Immature natural killer cell (primary cell): ENCODE measurements at regions not wholly inside any gene's neighbourhood (a gene's known extent, or its start where the extent isn't known, plus 50 kb on each side); places are given as distances from the start of the nearest gene placed in this dataset.

ENCODE experiments used
- DNase-seq, 3 donors: peaks; one replicate each; pipeline ENCODE4 v3.0.0; 2022; ENCODE audit warnings: mixed read lengths in 1 of 3
- H3K27ac Mint-ChIP-seq, 6 donors: one replicate each; pipeline ENCODE4 v1.8.0; 2020; ENCODE audit warnings: mixed read lengths in 6 of 6, mild to moderate bottlenecking in 5 of 6, inconsistent platforms in 4 of 6, moderate library complexity in 3 of 6
- H3K27me3 Mint-ChIP-seq, 3 donors: one replicate each; pipeline ENCODE4 v1.8.0; 2020 to 2021; ENCODE audit warnings: low read depth in 3 of 3, mild to moderate bottlenecking in 3 of 3, mixed read lengths in 3 of 3, moderate library complexity in 3 of 3, inconsistent platforms in 1 of 3
- H3K36me3 Mint-ChIP-seq, 3 donors: one replicate each; pipeline ENCODE4 v1.8.0; 2020; ENCODE audit warnings: mixed read lengths in 3 of 3, inconsistent platforms in 2 of 3, mild to moderate bottlenecking in 2 of 3
- H3K4me1 Mint-ChIP-seq, 2 donors: one replicate each; pipeline ENCODE4 v1.8.0; 2020; ENCODE audit warnings: inconsistent platforms in 2 of 2, mild to moderate bottlenecking in 2 of 2, mixed read lengths in 2 of 2, moderate library complexity in 1 of 2
- H3K4me3 Mint-ChIP-seq, 5 donors: one replicate each; pipeline ENCODE4 v1.8.0; 2020; ENCODE audit warnings: mild to moderate bottlenecking in 5 of 5, mixed read lengths in 5 of 5, inconsistent platforms in 3 of 5, moderate library complexity in 3 of 5
- H3K9me3 Mint-ChIP-seq, 6 donors: one replicate each; pipeline ENCODE4 v1.8.0; 2020; ENCODE audit warnings: mild to moderate bottlenecking in 6 of 6, mixed read lengths in 6 of 6, inconsistent platforms in 4 of 6, moderate library complexity in 3 of 6

DNA sequence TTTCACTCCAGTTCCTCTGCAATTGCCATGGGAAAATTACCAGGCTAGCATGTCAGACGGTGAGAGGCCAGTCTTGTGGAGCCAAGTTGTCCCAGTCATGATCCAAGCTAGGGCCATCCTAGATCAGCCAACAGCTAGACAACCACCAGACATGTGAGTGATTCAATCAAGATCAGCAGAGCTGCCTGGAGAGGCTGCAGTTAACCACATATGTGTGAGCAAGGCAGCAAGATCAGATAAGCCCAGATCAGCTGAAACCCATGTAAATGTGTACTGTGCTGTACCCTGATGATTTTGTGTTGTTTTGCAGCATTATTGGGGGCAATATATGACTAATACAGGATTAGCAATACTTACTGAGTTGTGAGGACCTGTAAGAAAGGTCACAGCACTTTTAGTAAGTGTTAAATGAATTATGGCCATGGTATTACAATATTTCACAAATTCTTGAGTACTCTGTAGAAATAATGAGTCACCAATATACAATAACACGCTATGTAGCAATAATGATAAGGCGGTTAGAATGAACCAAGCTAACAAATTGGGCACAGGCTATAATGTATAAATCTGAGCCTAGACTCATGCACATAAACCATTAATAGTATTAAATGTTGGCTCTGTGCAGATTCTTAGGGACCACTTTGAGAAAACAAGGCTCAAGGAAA is 91.4 kb downstream of the SUDS3 start:
- peaks cover 0 to 6% (median 2%) of the 10 kb centered on the region in 3 donors for H3K27me3 Mint-ChIP-seq
- no peaks in the 10 kb centered on the region for H3K36me3 Mint-ChIP-seq
- no peak overlapping the region for H3K4me3 Mint-ChIP-seq
- no peaks in the 10 kb centered on the region for H3K9me3 Mint-ChIP-seq
- no peak overlapping the region for H3K27ac Mint-ChIP-seq
- H3K4me1 Mint-ChIP-seq: no peaks in the 10 kb centered on the region
- DNase-seq: no peak

DNA sequence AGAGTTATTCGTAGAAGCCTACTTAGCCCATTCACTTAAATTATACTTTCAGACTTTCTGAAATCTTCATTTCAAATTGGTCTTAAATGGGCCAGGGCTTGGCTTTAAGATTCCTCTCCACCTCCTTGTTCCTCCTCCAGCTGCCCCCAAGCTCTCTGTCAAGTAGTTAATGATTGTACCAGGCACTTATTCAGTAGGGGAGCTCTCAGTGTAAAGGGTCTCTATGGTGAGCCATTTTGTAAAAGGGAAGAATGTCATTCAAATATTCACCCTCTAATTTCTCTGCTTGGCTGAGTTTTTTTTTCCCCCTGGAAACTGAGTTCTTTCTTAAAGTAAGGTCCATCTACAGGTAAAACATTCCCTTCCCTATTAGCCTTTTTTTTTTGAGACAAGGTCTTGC is 96.6 kb downstream of the SUDS3 start:
- Mint-ChIP-seq H3K9me3 (no peaks in the 10 kb centered on the region), H3K4me1 (no peaks in the 10 kb centered on the region), H3K27me3 (peaks cover 0 to 11% (median 7%) of the 10 kb centered on the region in 3 donors)

DNA sequence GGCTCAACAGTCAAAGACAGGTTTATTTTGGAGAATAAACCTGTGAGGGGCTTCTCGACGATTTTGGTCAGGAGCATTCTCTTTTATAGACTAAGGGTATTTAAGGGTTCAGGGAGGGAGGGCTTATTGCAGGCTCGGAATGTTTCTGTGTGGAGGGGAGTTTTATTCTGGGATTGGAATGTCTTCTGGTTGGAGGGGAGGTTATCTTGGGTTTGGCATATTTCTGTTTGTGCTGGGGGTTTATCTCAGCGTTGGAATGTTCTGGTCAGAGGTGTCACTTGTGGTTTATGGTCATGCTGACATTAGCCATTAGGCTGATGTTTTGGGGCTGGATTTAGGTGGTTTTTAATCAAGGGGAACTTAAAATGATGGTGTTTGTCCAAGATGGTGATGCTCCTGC is 103.9 kb downstream of the SUDS3 start:
- Mint-ChIP-seq H3K4me3 (no peak overlapping the region), H3K27ac (no peak overlapping the region), H3K27me3 (peaks cover 3 to 4% (median 3%) of the 10 kb centered on the region in 3 donors), H3K9me3 (no peaks in the 10 kb centered on the region), H3K36me3 (no peaks in the 10 kb centered on the region), H3K4me1 (no peaks in the 10 kb centered on the region)
- no peak for DNase-seq

More for the DNA sequence above, 96.6 kb downstream of the SUDS3 start:
- Mint-ChIP-seq H3K27ac (no peak overlapping the region), H3K4me3 (no peak overlapping the region), H3K36me3 (no peaks in the 10 kb centered on the region)
- no peak for DNase-seq

DNA sequence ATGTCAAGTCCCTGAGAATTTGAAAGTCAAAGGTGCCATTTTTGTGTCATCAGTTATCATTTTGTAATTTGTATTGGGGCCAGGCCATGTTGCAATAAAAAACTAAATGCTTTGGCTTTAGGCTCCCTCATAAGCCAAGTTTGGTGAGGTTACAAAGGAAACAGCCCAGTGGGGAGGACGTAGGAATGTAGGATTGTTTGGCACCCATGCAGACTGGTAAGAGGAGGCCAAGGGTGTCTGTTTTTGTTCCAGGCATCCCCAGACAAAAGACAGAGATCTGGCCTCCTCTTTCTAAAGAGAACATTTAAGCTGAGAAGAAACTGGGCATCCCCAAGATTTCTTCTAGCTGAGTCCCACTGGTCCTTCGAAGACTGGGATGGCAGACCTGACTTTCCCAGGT is 111.7 kb downstream of the SUDS3 start:
- Mint-ChIP-seq H3K27me3 (peaks cover 4 to 11% (median 6%) of the 10 kb centered on the region in 3 donors), H3K27ac (no peak overlapping the region)
- no peak for DNase-seq

DNA sequence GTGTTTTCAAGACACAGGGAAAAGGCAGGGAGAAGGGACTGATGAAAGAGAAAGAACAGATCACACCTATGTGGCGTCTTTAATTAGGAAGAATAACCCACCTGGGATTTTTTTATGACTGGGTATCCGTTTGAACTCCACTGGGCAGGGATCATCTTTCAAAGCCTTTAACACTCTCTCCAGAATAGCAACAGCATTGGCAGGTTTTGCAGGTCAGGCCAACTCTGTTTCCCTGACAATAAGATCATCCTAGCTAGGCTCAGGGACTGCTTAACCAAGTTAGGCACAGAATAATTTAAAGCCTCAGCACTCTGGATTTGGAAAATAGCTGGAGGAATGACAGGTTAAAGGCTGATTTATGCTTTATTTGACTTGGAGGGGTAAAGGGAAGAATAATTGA is 117.6 kb downstream of the SUDS3 start:
- no peak for DNase-seq
- Mint-ChIP-seq H3K36me3 (no peaks in the 10 kb centered on the region), H3K27me3 (peaks cover 2 to 9% (median 5%) of the 10 kb centered on the region in 3 donors), H3K27ac (no peak overlapping the region), H3K4me1 (no peaks in the 10 kb centered on the region), H3K4me3 (no peak overlapping the region), H3K9me3 (no peaks in the 10 kb centered on the region)

More for the DNA sequence above, 111.7 kb downstream of the SUDS3 start:
- Mint-ChIP-seq H3K4me1 (no peaks in the 10 kb centered on the region), H3K36me3 (no peaks in the 10 kb centered on the region), H3K4me3 (no peak overlapping the region), H3K9me3 (peaks cover 0 to 6% (median 0%) of the 10 kb centered on the region in 6 donors)

DNA sequence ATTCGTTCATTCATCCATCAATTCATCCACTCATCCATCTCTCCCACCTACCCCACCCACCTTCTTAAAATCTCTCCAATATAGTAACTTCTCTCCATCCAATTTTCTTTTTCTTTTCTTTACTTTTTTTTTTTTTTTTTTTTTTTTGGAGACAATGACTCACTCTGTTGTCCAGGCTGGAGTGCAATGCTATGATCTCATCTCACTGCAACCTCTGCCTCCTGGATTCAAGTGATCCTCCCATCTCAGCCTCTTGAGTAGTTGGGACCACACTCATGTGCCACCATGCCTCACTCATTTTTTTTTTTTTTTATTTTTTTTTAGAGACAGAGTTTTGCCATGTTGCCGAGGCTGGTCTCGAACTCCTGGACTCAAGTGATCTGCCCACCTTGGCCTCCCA is 118.4 kb downstream of the SUDS3 start:
- Mint-ChIP-seq H3K4me3 (no peak overlapping the region), H3K27ac (no peak overlapping the region), H3K27me3 (peaks cover 2 to 6% (median 2%) of the 10 kb centered on the region in 3 donors), H3K4me1 (no peaks in the 10 kb centered on the region), H3K9me3 (no peaks in the 10 kb centered on the region), H3K36me3 (no peaks in the 10 kb centered on the region)
- no peak for DNase-seq

DNA sequence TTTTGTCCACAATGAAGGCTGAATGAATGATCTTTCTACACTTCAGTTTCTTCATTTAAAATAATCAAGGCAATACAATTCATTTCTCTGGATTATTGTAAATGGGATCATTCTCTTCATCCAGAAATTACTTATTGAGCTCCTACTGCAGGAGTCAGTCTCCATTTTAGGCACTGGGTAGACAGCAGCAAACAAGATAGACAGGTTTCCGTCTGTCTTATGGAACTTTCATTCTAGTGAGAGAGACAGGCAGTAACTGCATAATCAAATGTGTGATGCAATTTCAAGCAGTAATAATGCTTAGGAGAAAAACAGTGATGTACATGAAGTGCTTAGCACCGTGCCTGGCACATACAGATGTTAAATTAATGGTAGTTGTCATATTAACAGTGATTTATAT is 118.9 kb downstream of the SUDS3 start:
- Mint-ChIP-seq H3K4me1 (no peaks in the 10 kb centered on the region), H3K27ac (no peak overlapping the region), H3K36me3 (no peaks in the 10 kb centered on the region), H3K27me3 (peaks cover 2 to 6% (median 2%) of the 10 kb centered on the region in 3 donors), H3K9me3 (no peaks in the 10 kb centered on the region), H3K4me3 (no peak overlapping the region)
- DNase-seq: no peak

DNA sequence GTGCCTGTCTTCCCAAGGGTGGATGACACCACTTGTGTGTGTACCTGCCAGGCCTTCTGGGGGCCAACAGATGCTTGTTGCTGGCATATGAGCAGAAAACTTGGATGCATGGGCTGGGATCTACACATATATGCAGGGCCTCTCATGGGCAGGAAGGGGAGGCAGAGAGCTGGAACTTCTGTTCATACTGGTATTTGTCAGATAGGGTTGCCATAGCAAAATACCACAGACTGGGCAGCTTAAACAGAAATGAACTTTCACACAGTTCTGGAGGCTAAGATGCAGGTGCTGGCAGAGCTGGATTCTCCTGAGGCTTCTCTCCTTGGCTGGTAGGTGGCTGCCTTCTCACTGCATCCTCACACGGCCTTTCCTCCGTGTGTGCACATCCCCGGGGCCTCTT is 121.8 kb downstream of the SUDS3 start:
- H3K27me3 Mint-ChIP-seq: peaks cover 0 to 2% (median 2%) of the 10 kb centered on the region in 3 donors
- no peak for DNase-seq
- no peak overlapping the region for H3K4me3 Mint-ChIP-seq
- H3K9me3 Mint-ChIP-seq: no peaks in the 10 kb centered on the region
- no peaks in the 10 kb centered on the region for H3K4me1 Mint-ChIP-seq
- H3K36me3 Mint-ChIP-seq: no peaks in the 10 kb centered on the region
- no peak overlapping the region for H3K27ac Mint-ChIP-seq

DNA sequence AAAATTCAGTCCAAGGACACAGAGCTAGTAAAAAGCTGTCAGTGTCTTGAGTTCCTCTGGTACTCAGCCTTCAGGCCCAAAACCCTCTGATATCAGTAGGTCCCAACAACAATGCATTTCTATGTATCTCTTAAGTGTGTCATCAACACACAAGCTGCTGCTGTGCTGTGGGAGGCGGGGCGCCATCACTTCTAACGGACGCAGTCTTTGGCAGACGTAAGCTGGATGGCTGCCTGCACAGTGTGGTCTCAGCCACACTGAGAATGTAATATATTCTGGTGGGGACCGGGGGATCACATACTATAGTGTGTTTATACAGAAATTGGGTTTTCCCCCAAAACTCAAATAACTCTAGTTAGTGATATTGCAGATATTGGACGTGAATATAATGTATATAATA is 123.9 kb downstream of the SUDS3 start:
- peaks cover 0 to 2% (median 2%) of the 10 kb centered on the region in 3 donors for H3K27me3 Mint-ChIP-seq
- no peak overlapping the region for H3K4me3 Mint-ChIP-seq
- no peaks in the 10 kb centered on the region for H3K9me3 Mint-ChIP-seq
- no peak overlapping the region for H3K27ac Mint-ChIP-seq
- H3K4me1 Mint-ChIP-seq: no peaks in the 10 kb centered on the region
- no peaks in the 10 kb centered on the region for H3K36me3 Mint-ChIP-seq
- DNase-seq: no peak

DNA sequence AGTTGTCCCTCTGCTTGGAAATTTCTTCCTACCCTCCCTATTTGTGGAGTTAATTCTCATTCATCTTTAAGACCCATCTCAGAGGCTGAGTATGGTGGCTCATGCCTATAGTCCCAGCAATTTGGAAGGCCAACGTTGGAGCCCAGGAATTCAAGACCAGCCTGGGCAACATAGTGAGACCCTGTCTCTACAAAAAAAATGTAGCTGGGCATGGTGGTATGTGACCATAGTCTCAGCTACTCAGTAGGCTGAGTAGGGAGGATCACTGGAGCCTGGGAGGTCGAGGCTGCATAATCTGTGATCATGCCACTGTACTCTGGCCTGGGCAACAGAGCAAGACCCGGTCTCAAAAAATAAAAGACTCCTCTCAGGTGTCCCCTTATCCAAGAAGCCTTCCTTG is 125.1 kb downstream of the SUDS3 start:
- peaks cover 0 to 2% (median 2%) of the 10 kb centered on the region in 3 donors for H3K27me3 Mint-ChIP-seq
- no peaks in the 10 kb centered on the region for H3K4me1 Mint-ChIP-seq
- no peak for DNase-seq
- H3K4me3 Mint-ChIP-seq: no peak overlapping the region
- no peaks in the 10 kb centered on the region for H3K9me3 Mint-ChIP-seq
- H3K27ac Mint-ChIP-seq: no peak overlapping the region
- no peaks in the 10 kb centered on the region for H3K36me3 Mint-ChIP-seq

DNA sequence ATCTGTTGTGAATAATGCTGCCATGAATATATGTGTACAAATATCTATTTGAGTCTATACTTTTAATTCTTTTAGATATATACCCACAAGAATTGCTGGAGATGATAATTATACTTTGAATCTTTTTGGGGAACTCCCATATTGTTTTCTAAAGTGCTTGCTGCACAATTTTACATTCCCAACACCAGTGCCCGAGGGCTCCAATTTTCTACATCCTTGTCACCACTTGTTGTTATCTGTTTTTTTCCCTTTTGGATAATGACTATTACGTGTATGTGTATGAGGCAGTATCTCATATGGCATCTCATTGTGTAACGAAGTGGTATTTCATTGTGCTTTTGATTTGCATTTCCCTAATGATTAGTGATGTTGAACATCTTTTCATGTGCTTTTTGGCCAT is 127.1 kb downstream of the SUDS3 start:
- Mint-ChIP-seq H3K36me3 (no peaks in the 10 kb centered on the region), H3K4me3 (no peak overlapping the region), H3K27me3 (no peaks in the 10 kb centered on the region), H3K27ac (no peak overlapping the region), H3K9me3 (no peaks in the 10 kb centered on the region), H3K4me1 (no peaks in the 10 kb centered on the region)
- no peak for DNase-seq

DNA sequence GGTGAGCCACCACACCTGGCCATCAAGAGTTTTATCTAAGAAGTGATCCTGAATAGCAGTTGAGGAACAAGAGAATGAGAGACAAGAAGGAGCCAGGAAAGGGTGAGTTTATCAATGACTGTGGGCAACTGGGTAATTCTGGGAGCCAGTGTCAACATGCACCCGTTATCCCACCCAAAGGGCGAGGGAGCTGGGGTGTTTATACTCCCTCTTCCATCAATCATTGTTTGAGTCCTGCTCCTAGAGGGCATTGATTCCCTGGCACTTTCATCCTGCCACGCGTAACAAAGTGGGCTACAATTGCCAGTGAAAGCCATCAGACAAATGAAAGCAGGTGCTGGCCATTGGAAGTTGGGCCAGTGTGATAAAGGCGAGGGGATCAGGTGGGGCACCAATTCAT is 136.3 kb downstream of the SUDS3 start:
- no peaks in the 10 kb centered on the region for H3K4me1 Mint-ChIP-seq
- H3K27me3 Mint-ChIP-seq: peaks cover 0 to 8% (median 2%) of the 10 kb centered on the region in 3 donors
- no peaks in the 10 kb centered on the region for H3K36me3 Mint-ChIP-seq
- H3K27ac Mint-ChIP-seq: no peak overlapping the region
- no peaks in the 10 kb centered on the region for H3K9me3 Mint-ChIP-seq
- DNase-seq: no peak
- H3K4me3 Mint-ChIP-seq: no peak overlapping the region

DNA sequence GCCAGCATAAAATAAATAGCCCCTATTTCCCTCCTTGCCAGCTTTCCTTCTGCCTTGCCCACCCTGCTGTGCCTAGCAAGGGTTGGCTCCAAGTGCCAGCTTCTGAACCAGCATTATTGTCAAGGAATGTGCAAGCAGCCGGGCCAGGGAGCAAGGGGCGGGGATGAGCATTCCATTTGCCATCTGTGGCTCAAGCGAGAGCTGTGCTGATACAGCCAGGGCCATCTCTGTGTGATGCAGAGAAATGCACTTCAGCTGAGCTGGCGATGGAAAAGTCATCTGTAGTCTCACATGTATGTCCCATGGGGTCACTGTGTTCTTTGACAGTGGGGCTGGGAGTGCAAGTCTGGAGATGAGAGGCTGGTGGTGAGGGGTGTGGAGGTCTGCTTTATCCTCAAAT is 137.3 kb downstream of the SUDS3 start:
- H3K36me3 Mint-ChIP-seq: no peaks in the 10 kb centered on the region
- H3K27ac Mint-ChIP-seq: no peak overlapping the region
- H3K4me3 Mint-ChIP-seq: no peak overlapping the region
- H3K27me3 Mint-ChIP-seq: peaks cover 0 to 8% (median 2%) of the 10 kb centered on the region in 3 donors
- no peaks in the 10 kb centered on the region for H3K9me3 Mint-ChIP-seq
- H3K4me1 Mint-ChIP-seq: no peaks in the 10 kb centered on the region
- DNase-seq: no peak

DNA sequence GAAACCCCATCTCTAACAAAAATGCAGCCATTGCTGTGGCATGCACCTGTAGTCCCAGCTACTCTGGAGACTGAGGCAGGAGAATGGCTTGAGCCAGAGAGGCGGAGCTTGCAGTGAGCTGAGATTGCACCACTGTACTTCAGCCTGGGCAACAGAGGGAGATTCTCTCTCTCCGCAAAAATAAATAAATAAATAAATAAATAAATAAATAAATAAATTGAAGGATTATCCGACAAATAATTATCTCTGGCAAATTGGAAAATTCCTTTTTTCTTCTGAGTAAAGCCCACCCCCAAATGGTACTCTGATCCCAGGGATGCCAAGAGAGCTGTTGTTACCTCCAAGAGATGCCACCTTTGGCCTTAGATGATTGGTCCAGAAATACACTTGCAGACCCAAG is 137.9 kb downstream of the SUDS3 start:
- Mint-ChIP-seq H3K27me3 (peaks cover 0 to 8% (median 2%) of the 10 kb centered on the region in 3 donors), H3K9me3 (no peaks in the 10 kb centered on the region), H3K27ac (no peak overlapping the region), H3K4me1 (no peaks in the 10 kb centered on the region), H3K36me3 (no peaks in the 10 kb centered on the region), H3K4me3 (no peak overlapping the region)
- no peak for DNase-seq
